T-helper 2 cell treated with Interferon-gamma antibody and Interleukin-4, amounts not matched to agents 100 ng/mL and 5 ng/mL, for 36 hours (primary cell): ENCODE measurements at regions not wholly inside any gene's neighbourhood (a gene's known extent, or its start where the extent isn't known, plus 50 kb on each side); places are given as distances from the start of the nearest gene placed in this dataset.

Source experiments
- intact Hi-C: fragments of 100-400 bp; cut with micrococcal nuclease; formaldehyde crosslinking; loops from one replicate; pipeline ENCODE4 v1.15.1; 2023

DNA sequence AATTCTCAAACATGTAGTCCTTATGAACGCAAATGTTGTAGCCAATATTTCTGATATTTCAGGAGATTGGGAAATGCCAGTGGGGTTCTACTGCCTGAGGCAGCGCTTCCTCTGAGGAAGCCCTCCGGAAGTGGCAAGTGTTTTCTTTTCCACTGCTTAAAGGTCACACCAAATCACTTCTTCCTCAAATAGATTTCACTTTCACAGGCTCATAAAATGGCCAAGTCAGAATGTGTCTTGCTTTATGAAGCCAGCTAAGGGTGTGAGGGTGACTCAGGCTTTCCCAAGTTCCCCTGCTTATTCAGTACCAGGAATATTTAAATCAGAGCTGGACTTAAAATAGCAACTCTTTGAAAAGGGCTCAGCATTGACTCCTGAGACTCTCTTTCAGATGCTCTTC is 514.2 kb upstream of the DIPK2B start:
- intact Hi-C loops: loop anchor here (5.0 kb wide), 1 partner anchor 42 kb away; no protein-coding TSS in a partner anchor

DNA sequence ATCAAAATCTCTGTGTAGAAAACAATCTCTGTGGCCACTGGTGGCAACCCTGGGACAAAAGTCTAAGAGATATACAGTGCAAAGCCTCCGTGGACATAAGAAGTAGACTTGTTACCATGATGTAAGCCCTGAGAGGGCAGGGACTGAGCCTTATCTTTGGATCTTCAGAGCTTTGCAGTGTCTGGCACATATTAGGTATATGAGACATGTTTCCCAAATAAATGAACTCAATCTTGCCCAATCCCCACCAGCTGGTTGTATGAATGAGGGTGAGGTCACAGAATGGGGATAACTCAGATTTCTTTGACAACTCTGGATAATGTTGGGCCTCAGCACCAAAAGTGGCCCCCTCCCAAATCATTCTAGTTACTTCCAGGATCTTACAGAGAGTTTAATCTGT is 511.4 kb upstream of the DIPK2B start:
- intact Hi-C loops: loop anchor here (5.0 kb wide), 1 partner anchor 45 kb away; no protein-coding TSS in a partner anchor

- intact Hi-C loops: loop anchor here (5.0 kb wide), 1 partner anchor 46 kb away; no protein-coding TSS in a partner anchor
These were observed 510.6 kb upstream of the DIPK2B start for GRCh38 chrX:45711231-45711630.

GRCh38 chrX:45710081-45710801 is 509.6 kb upstream of the DIPK2B start:
- intact Hi-C loops: loop anchor here (5.0 kb wide), 1 partner anchor 47 kb away; no protein-coding TSS in a partner anchor

GRCh38 chrX:45709381-45709780 is 508.7 kb upstream of the DIPK2B start:
- intact Hi-C loops: no loop called here

DNA sequence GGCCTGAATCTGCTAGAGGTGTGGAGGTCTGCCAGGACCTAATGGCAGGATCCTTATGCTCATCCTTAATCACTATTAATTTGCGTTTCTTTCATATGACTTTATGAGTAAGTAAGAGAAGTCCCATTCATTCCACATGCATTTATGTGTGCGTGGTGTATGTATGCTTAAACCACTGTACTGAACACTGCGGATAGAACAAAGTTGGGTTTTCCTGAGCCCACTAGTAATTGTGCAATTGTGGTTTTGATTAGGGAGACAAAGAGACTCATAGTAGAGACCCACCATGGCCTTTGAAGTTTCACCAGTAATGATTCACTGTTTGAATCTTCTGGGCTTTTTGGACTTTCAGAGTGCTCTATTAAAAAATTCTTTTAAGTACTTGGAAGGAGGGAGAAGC is 498.5 kb upstream of the DIPK2B start:
- intact Hi-C loops: no loop called here

DNA sequence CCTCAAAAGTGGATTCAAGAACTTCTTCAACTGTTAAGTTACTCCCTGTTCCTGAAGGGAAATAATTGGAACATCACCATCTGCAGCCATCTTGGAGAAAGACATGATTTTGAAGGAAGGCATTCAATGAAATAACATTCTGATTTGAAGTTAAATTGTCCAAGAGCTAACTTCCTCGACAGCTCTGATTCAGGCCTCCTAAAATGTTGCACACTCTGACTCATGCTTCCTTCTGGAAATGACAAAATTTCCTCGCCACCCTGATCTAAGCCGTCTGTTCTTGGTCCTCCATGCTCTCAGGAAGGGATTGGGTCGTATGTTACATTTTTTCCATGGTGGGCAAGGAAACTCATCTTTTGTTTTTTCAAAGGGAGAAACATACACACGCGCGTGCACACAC is 496.9 kb upstream of the DIPK2B start:
- intact Hi-C loops: no loop called here

- intact Hi-C loops: no loop called here
These were observed 496.1 kb upstream of the DIPK2B start for GRCh38 chrX:45696736-45697135.

- intact Hi-C loops: no loop called here
These were observed 489.3 kb upstream of the DIPK2B start for GRCh38 chrX:45689971-45690370.

DNA sequence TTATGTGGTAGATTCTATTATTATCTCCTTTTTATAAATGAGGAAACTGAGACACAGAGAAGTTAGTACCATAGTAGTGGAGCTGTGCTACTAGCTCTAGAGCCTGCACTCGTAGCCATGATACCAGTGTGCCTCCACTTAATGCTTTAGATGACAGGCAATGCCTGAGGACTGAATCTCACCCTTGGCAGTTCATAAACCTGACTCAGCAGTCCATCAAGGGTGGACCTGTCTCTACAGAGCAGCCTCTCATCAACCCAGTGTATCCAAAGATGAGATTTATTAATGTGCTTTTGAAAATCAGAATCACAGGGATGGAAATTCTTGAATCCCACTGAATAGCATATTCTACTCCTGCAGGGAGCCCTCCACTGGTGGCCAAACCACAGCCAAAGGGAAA is 483.2 kb upstream of the DIPK2B start:
- intact Hi-C loops: no loop called here

- intact Hi-C loops: no loop called here
These were observed 481.2 kb upstream of the DIPK2B start for GRCh38 chrX:45681891-45682290.

DNA sequence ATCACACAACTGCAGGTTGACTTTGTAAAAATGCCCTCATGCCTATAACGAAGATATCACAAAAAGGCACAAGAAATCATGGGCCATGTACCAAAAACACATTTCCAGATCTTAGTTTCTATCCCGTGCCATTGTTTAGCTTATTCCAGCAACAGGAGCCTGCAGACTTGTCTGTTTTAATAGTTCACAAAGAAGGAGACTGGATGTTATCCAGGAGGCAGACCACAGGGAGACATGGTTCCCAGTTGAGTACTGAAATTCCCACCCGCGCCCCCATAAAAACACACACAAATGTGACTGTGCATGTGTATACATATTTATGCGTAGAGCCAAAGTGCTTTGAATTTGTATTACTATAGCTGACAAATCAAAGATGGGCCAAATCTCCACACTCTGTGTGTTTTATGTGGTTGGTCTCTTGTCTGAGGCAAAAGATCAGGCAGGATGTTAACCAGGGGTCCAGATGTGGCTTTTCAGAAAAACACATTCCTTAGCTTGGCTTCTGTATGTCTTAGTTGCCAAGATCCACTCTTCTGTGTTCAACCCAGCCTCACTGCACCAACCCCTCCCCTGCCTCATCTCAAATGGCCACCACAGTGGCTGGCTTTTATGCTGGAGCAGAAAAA is 469.2 kb upstream of the DIPK2B start:
- intact Hi-C loops: no loop called here

- intact Hi-C loops: no loop called here
These were observed 468.2 kb upstream of the DIPK2B start for GRCh38 chrX:45668686-45669443.

DNA sequence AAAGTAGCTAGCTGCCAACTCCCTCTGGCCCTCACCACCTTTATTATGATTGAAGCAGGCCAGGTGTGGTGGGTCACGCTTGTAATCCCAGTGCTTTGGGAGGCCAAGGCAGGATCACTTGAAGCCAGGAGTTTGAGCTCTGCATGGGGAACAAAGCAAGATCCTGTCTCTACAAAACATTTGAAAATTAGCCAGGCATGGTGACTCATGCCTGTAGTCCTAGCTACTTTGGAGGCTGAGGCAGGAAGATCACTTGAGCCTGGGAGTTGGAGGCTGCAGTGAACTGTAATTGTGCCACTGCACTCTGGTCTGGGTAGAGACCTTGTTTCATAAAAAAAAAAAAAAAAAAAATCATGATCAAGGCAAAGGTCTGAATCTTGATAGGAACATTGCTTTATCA is 467.0 kb upstream of the DIPK2B start:
- intact Hi-C loops: no loop called here

DNA sequence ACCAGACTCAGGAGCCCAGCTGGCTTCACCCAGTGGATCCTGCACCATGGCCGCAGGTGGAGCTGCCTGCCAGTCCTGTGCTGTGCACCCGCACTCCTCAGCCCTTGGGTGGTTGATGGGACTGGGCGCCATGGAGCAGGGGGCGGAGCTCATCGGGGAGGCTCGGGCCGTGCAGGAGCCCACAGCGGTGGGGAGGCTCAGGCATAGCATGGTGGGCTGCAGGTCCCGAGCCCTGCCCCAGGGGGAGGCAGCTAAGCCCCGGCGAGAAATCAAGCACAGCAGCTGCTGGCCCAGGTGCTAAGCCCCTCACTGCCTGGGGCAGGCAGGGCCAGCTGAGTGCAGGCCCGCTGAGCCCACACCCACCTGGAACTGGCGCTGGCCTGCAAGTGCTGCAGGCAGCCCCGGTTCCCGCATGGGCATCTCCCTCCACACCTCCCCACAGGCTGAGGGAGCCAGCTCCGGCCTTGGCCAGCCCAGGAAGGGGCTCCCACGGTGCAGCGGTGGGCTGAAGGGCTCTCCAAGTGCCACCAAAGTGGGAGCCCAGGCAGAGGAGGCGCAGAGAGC is 464.1 kb upstream of the DIPK2B start:
- intact Hi-C loops: no loop called here

DNA sequence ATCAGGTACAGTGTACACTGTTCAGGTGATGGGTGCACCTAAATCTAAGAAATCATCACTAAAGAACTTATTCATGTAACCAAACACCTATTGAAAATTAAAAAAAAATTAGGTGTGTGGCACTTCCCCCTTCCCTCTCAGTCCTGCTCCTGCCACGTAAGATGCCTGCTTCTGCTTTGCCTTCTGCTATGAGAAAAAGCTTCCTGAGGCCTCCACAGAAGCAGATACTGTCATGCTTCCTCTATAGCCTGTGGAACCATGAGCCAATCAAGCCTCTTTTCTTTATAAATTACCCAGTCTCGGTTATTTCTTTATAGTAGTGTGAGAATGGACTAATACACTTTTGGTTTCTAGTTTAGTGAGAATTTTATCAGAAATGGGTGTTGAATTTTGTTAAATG is 459.8 kb upstream of the DIPK2B start:
- intact Hi-C loops: no loop called here

DNA sequence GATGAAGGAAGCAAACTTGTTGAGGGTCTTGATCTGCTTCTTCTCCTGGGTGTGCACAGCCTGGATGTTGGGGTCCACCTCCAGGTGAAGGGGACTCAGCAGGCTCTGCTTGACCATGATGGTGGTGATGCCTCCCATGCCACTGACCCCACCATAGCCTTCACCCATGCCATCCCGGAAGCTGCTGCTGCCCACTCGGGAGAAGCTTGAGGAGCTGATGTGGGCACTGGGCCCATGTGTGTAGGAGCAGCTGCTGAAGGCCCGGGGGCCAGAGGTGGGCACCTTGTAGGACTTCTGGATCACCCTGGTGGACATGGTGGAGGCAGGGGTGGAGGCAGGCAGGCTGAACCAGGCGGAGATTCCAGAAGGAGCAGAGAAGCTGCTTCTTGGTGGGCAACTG is 432.7 kb upstream of the DIPK2B start:
- intact Hi-C loops: no loop called here

DNA sequence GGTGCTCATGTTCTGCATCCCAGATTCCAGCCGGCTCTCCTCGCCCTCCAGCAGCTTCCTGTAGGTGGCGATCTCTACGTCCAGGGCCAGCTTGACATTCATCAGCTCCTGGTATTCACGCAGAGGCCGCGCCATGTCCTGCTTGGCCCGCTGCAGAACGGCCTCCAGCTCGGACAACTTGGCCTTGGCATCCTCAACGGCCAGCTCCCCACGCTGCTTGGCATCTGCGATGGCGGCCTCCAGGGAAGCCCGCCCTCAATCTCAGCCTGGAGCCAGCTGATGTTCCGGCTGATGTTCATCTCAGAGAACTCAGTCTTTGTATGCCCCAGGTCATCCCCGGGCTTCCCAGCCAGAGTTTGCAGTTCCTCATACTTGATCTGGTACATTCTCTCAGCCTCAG is 431.8 kb upstream of the DIPK2B start:
- intact Hi-C loops: no loop called here

DNA sequence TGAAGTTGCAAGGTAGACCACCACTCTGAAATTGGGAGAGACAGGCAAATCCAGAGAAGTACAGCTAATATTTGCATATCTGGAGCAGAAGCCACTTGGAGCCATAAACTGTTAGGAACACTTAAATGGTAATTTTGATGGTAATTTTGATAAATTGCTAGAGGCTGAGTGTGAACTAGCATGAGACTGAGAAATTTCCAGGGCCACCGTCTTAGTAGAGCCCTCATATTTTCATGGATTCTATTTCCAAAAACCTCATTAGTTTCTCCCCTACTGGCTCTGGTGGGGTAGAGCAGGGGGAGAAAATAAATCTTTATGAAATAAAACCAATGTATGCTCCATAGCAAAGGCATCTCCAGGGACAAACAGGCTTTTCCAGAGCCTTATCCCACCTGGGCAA is 429.4 kb upstream of the DIPK2B start:
- intact Hi-C loops: no loop called here

- intact Hi-C loops: no loop called here
These were observed 427.4 kb upstream of the DIPK2B start for GRCh38 chrX:45628041-45628440.

DNA sequence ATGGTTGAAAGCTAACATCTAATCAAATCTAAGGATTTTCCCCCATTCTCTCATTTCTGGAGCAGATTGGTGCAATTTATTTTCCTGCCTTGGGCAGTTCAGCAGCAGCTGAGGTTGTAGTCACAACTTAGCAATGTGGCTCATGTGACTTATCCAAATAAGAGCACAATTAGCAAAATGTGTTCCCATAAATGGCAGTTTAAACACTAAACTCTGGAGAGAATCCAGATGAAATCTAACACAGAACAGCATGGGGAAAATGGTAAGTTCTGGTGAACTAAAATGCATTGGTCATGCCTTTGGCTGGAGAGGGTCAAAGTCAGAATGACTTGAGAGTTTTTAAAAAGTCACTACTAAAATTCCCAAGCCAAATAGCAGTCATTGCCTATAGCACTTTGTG is 422.6 kb upstream of the DIPK2B start:
- intact Hi-C loops: no loop called here

- intact Hi-C loops: no loop called here
These were observed 421.9 kb upstream of the DIPK2B start for GRCh38 chrX:45622538-45622937.
